GM06990 (cell line): ENCODE measurements at regions not wholly inside any gene's neighbourhood (a gene's known extent, or its start where the extent isn't known, plus 50 kb on each side); places are given as distances from the start of the nearest gene placed in this dataset.

Source experiments
- DNase-seq: peaks from one replicate; pipeline ENCODE4 v3.0.0-alpha.2; 2011; ENCODE audit not compliant: insufficient read length; ENCODE audit errors: extremely low read depth
- H3K27me3 ChIP-seq: replicated peaks from 2 replicates; pipeline ENCODE4 v1.6.0; 2011; ENCODE audit warnings: low read length; ENCODE audit not compliant: control insufficient read depth, insufficient read depth
- H3K36me3 ChIP-seq: 2 replicates; pipeline ENCODE4 v1.5.1; 2011; ENCODE audit warnings: low read length; ENCODE audit not compliant: control insufficient read depth, insufficient read depth
- H3K4me3 ChIP-seq: replicated peaks from 2 replicates; pipeline ENCODE4 v1.5.1; 2011; ENCODE audit warnings: low read depth, mild to moderate bottlenecking, control low read depth, low read length
- CTCF ChIP-seq: IDR thresholded peaks from 2 replicates; pipeline ENCODE4 v1.5.1; 2011; ENCODE audit warnings: low read length, control low read depth, mild to moderate bottlenecking, inconsistent platforms; ENCODE audit not compliant: insufficient read depth, poor library complexity, severe bottlenecking

GRCh38 chr3:67866571-67866970 lies 212.2 kb upstream of the SUCLG2 start:
- DNase-seq: no peak
- TF ChIP-seq CTCF: no peak

GRCh38 chr3:67864587-67865183 lies 210.3 kb upstream of the SUCLG2 start:
- DNase-seq: no peak
- Histone ChIP-seq H3K4me3 (no peak overlapping the region), H3K27me3 (peaks cover 2% of the 10 kb centered on the region), H3K36me3 (no peaks in the 10 kb centered on the region)
- TF ChIP-seq CTCF: no peak

More at GRCh38 chr3:67866571-67866970, 212.2 kb upstream of the SUCLG2 start:
- Histone ChIP-seq H3K4me3 (no peak overlapping the region), H3K27me3 (no peaks in the 10 kb centered on the region), H3K36me3 (no peaks in the 10 kb centered on the region)

- H3K36me3 ChIP-seq: no peaks in the 10 kb centered on the region
- H3K27me3 ChIP-seq: peaks cover 2% of the 10 kb centered on the region
- peak; percentile 53 for TF ChIP-seq CTCF
- no peak overlapping the region for H3K4me3 ChIP-seq
- no peak for DNase-seq
Measured at GRCh38 chr3:67863869-67864268, 209.5 kb upstream of the SUCLG2 start.

GRCh38 chr3:67860429-67860828 lies 206.0 kb upstream of the SUCLG2 start:
- no peaks in the 10 kb centered on the region for H3K36me3 ChIP-seq
- peaks cover 2% of the 10 kb centered on the region for H3K27me3 ChIP-seq
- TF ChIP-seq CTCF: no peak
- no peak for DNase-seq
- H3K4me3 ChIP-seq: no peak overlapping the region

- Histone ChIP-seq H3K4me3 (no peak overlapping the region), H3K27me3 (peaks cover 2% of the 10 kb centered on the region), H3K36me3 (no peaks in the 10 kb centered on the region)
- DNase-seq: no peak
- TF ChIP-seq CTCF: no peak
Measured at GRCh38 chr3:67858492-67858891, 204.1 kb upstream of the SUCLG2 start.

GRCh38 chr3:67856718-67857117 lies 202.3 kb upstream of the SUCLG2 start:
- H3K27me3 ChIP-seq: peaks cover 2% of the 10 kb centered on the region
- DNase-seq: no peak
- no peak overlapping the region for H3K4me3 ChIP-seq
- H3K36me3 ChIP-seq: no peaks in the 10 kb centered on the region
- TF ChIP-seq CTCF: no peak
